ENCODE measurements at regions not wholly inside any gene's neighbourhood (a gene's known extent, or its start where the extent isn't known, plus 50 kb on each side); places are given as distances from the start of the nearest gene placed in this dataset.

GRCh38 chr20:12733811-12734210 is 275.0 kb upstream of the SPTLC3 start:
- Histone ChIP-seq H3K4me1 (no peaks in the 10 kb centered on the region), H3K27ac (no peak overlapping the region), H3K9me3 (ENCODE audit: low read depth) (no peaks in the 10 kb centered on the region), H4K20me1 (ENCODE audit: low read depth) (no peaks in the 10 kb centered on the region), H3K4me2 (no peak overlapping the region), H3K36me3 (no peaks in the 10 kb centered on the region), H2AFZ (replicated peaks) (no peak overlapping the region), H3K4me3 (no peak overlapping the region), H3F3A (ENCODE audit: low read depth) (no peaks in the 10 kb centered on the region), H3K27me3 (no peaks in the 10 kb centered on the region), H3K9ac (no peak overlapping the region), H3K79me2 (ENCODE audit: low read depth) (no peaks in the 10 kb centered on the region)
- peaks cover 4% of the 10 kb centered on the region for H3K27me3 Mint-ChIP-seq (ENCODE audit: insufficient read depth, low read depth)
- no peak for TF ChIP-seq EZH2phosphoT487 (IDR thresholded peaks at IDR 0.05)
- no peak for DNase-seq (ENCODE audit: low spot score)
- H3K9me3 Mint-ChIP-seq: no peaks in the 10 kb centered on the region
- H3K36me3 Mint-ChIP-seq: no peaks in the 10 kb centered on the region
- no peak overlapping the region for H3K27ac Mint-ChIP-seq
- H3K4me1 Mint-ChIP-seq: no peaks in the 10 kb centered on the region
- no peak overlapping the region for H3K4me3 Mint-ChIP-seq

GRCh38 chr20:12737497-12737896 is 271.3 kb upstream of the SPTLC3 start:
- Mint-ChIP-seq H3K4me1 (no peaks in the 10 kb centered on the region), H3K36me3 (no peaks in the 10 kb centered on the region), H3K4me3 (no peak overlapping the region), H3K27me3 (ENCODE audit: insufficient read depth, low read depth) (peaks cover 5% of the 10 kb centered on the region), H3K9me3 (no peaks in the 10 kb centered on the region), H3K27ac (no peak overlapping the region)
- Histone ChIP-seq H2AFZ (replicated peaks) (no peak overlapping the region), H3F3A (ENCODE audit: low read depth) (no peaks in the 10 kb centered on the region), H3K4me1 (no peaks in the 10 kb centered on the region), H3K79me2 (ENCODE audit: low read depth) (no peaks in the 10 kb centered on the region), H3K9me3 (ENCODE audit: low read depth) (no peaks in the 10 kb centered on the region), H3K36me3 (no peaks in the 10 kb centered on the region), H3K27me3 (no peaks in the 10 kb centered on the region), H3K4me3 (no peak overlapping the region), H3K9ac (no peak overlapping the region), H3K4me2 (no peak overlapping the region), H3K27ac (no peak overlapping the region), H4K20me1 (ENCODE audit: low read depth) (no peaks in the 10 kb centered on the region)
- DNase-seq (ENCODE audit: low spot score): no peak
- TF ChIP-seq EZH2phosphoT487 (IDR thresholded peaks at IDR 0.05): no peak
- TF ChIP-seq CTCF (IDR thresholded peaks at IDR 0.05): no peak
- TF ChIP-seq EZH2 (IDR thresholded peaks at IDR 0.05): no peak

- Mint-ChIP-seq H3K9me3 (no peaks in the 10 kb centered on the region), H3K27ac (no peak overlapping the region)
- no peaks in the 10 kb centered on the region for H3K79me2 ChIP-seq (ENCODE audit: low read depth)
Measured at GRCh38 chr20:12737900-12738299, 270.9 kb upstream of the SPTLC3 start.

GRCh38 chr20:12740647-12741046 is 268.1 kb upstream of the SPTLC3 start:
- Histone ChIP-seq H4K20me1 (ENCODE audit: low read depth) (no peaks in the 10 kb centered on the region), H3K27ac (no peak overlapping the region), H3K9me3 (ENCODE audit: low read depth) (no peaks in the 10 kb centered on the region), H3K9ac (no peak overlapping the region), H3K36me3 (no peaks in the 10 kb centered on the region), H3K4me1 (no peaks in the 10 kb centered on the region), H3K79me2 (ENCODE audit: low read depth) (no peaks in the 10 kb centered on the region), H3K4me3 (no peak overlapping the region), H2AFZ (replicated peaks) (no peak overlapping the region), H3F3A (ENCODE audit: low read depth) (no peaks in the 10 kb centered on the region), H3K4me2 (no peak overlapping the region), H3K27me3 (no peaks in the 10 kb centered on the region)
- no peaks in the 10 kb centered on the region for H3K4me1 Mint-ChIP-seq
- H3K9me3 Mint-ChIP-seq: no peaks in the 10 kb centered on the region
- no peak overlapping the region for H3K27ac Mint-ChIP-seq
- H3K27me3 Mint-ChIP-seq (ENCODE audit: insufficient read depth, low read depth): peaks cover 5% of the 10 kb centered on the region
- no peak for TF ChIP-seq EZH2phosphoT487 (IDR thresholded peaks at IDR 0.05)
- TF ChIP-seq EZH2 (IDR thresholded peaks at IDR 0.05): no peak
- TF ChIP-seq CTCF (IDR thresholded peaks at IDR 0.05): no peak
- H3K36me3 Mint-ChIP-seq: no peaks in the 10 kb centered on the region
- no peak for DNase-seq (ENCODE audit: low spot score)
- no peak overlapping the region for H3K4me3 Mint-ChIP-seq

More at GRCh38 chr20:12737900-12738299, 270.9 kb upstream of the SPTLC3 start:
- Histone ChIP-seq H3K36me3 (no peaks in the 10 kb centered on the region), H2AFZ (replicated peaks) (no peak overlapping the region), H3K27me3 (no peaks in the 10 kb centered on the region), H3F3A (ENCODE audit: low read depth) (no peaks in the 10 kb centered on the region), H4K20me1 (ENCODE audit: low read depth) (no peaks in the 10 kb centered on the region), H3K27ac (no peak overlapping the region), H3K4me2 (no peak overlapping the region), H3K4me3 (no peak overlapping the region), H3K9ac (no peak overlapping the region), H3K4me1 (no peaks in the 10 kb centered on the region), H3K9me3 (ENCODE audit: low read depth) (no peaks in the 10 kb centered on the region)
- Mint-ChIP-seq H3K27me3 (ENCODE audit: insufficient read depth, low read depth) (peaks cover 5% of the 10 kb centered on the region), H3K36me3 (no peaks in the 10 kb centered on the region), H3K4me3 (no peak overlapping the region), H3K4me1 (no peaks in the 10 kb centered on the region)
- DNase-seq (ENCODE audit: low spot score): no peak
- no peak for TF ChIP-seq EZH2 (IDR thresholded peaks at IDR 0.05)
- TF ChIP-seq CTCF (IDR thresholded peaks at IDR 0.05): no peak
- no peak for TF ChIP-seq EZH2phosphoT487 (IDR thresholded peaks at IDR 0.05)
